HG03460 (cell line): ENCODE measurements at regions not wholly inside any gene's neighbourhood (a gene's known extent, or its start where the extent isn't known, plus 50 kb on each side); places are given as distances from the start of the nearest gene placed in this dataset.

Experiments
- ATAC-seq: cut with Tn5 transposase; IDR thresholded peaks from one replicate; pipeline ENCODE4 v1.9.1; 2021; ENCODE audit not compliant: unreplicated experiment

GRCh38 chr1:5717031-5717682 is 275.1 kb downstream of the NPHP4 start:
- no peak for ATAC-seq

GRCh38 chr1:5716126-5716525 is 276.1 kb downstream of the NPHP4 start:
- ATAC-seq, result no peak

GRCh38 chr1:5713101-5714010 is 278.9 kb downstream of the NPHP4 start:
- no peak for ATAC-seq

- no peak for ATAC-seq
Observed at GRCh38 chr1:5711956-5712645, 280.1 kb downstream of the NPHP4 start.

- ATAC-seq, result no peak
Observed at GRCh38 chr1:5711079-5711478, 281.1 kb downstream of the NPHP4 start.

GRCh38 chr1:5709976-5710375 is 282.2 kb downstream of the NPHP4 start:
- no peak for ATAC-seq

- ATAC-seq, result no peak
Observed at GRCh38 chr1:5709461-5709975, 282.7 kb downstream of the NPHP4 start.

GRCh38 chr1:5708346-5709245 is 283.6 kb downstream of the NPHP4 start:
- no peak for ATAC-seq

- no peak for ATAC-seq
Observed at GRCh38 chr1:5707566-5708345, 284.5 kb downstream of the NPHP4 start.

- no peak for ATAC-seq
Observed at GRCh38 chr1:5706239-5706638, 286.0 kb downstream of the NPHP4 start.

GRCh38 chr1:5705751-5706150 is 286.5 kb downstream of the NPHP4 start:
- no peak for ATAC-seq

- no peak for ATAC-seq
Observed at GRCh38 chr1:5704561-5705514, 287.4 kb downstream of the NPHP4 start.

GRCh38 chr1:5701642-5702041 is 290.6 kb downstream of the NPHP4 start:
- ATAC-seq, result no peak

- ATAC-seq, result no peak
Observed at GRCh38 chr1:5693568-5693967, 298.7 kb downstream of the NPHP4 start.

- ATAC-seq, result no peak
Observed at GRCh38 chr1:5692664-5693063, 299.6 kb downstream of the NPHP4 start.

GRCh38 chr1:5691795-5692509 is 300.3 kb downstream of the NPHP4 start:
- ATAC-seq, result no peak

- ATAC-seq, result no peak
Observed at GRCh38 chr1:5690898-5691297, 301.3 kb downstream of the NPHP4 start.

- ATAC-seq, result no peak
Observed at GRCh38 chr1:5690291-5690690, 301.9 kb downstream of the NPHP4 start.
